ENCODE measurements at regions not wholly inside any gene's neighbourhood (a gene's known extent, or its start where the extent isn't known, plus 50 kb on each side); places are given as distances from the start of the nearest gene placed in this dataset.

DNA sequence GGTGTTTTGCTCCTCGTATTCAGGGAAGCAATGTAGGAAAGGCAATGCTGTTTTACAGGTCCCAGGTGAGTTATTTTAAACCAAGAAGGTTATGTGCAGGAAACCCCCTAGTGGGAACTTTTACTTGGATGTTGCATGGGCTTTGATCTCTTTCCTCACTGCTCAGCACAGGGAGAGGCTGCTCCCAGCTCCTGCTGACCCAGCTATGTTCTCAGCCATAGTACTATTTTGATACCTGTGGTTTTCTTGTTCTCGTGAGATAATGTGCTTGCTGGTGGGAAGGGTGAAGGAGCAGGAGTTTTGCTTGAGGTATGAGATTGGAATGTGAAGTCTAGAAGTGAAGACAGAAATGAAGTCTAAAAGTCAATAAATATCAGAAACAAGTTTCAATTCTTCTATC is 265.6 kb upstream of the FBXL7 start:
- TF ChIP-seq, protein P1, sequence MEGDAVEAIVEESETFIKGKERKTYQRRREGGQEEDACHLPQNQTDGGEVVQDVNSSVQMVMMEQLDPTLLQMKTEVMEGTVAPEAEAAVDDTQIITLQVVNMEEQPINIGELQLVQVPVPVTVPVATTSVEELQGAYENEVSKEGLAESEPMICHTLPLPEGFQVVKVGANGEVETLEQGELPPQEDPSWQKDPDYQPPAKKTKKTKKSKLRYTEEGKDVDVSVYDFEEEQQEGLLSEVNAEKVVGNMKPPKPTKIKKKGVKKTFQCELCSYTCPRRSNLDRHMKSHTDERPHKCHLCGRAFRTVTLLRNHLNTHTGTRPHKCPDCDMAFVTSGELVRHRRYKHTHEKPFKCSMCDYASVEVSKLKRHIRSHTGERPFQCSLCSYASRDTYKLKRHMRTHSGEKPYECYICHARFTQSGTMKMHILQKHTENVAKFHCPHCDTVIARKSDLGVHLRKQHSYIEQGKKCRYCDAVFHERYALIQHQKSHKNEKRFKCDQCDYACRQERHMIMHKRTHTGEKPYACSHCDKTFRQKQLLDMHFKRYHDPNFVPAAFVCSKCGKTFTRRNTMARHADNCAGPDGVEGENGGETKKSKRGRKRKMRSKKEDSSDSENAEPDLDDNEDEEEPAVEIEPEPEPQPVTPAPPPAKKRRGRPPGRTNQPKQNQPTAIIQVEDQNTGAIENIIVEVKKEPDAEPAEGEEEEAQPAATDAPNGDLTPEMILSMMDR (IDR thresholded peaks at IDR 0.05; ENCODE audit: insufficient read depth, low read depth, low read length), result no peak
- no peak for TF ChIP-seq EZH2 (IDR thresholded peaks at IDR 0.05; ENCODE audit: insufficient read depth, low read length)

All from astrocyte (in vitro differentiated cells and primary cell).